WTC11 (cell line): ENCODE measurements at regions not wholly inside any gene's neighbourhood (a gene's known extent, or its start where the extent isn't known, plus 50 kb on each side); places are given as distances from the start of the nearest gene placed in this dataset.

Source experiments
- CREB1 ChIP-seq: sonication (generic); formaldehyde crosslinking; IDR thresholded peaks from 2 replicates; pipeline ENCODE4 v1.8.0; 2023; ENCODE audit warnings: mild to moderate bottlenecking, missing genetic modification reagents
- FOXJ3 ChIP-seq: sonication (generic); formaldehyde crosslinking; IDR thresholded peaks from 2 replicates; pipeline ENCODE4 v1.9.0; 2021; ENCODE audit warnings: missing genetic modification reagents, mild to moderate bottlenecking, borderline replicate concordance
- GABPB1 ChIP-seq: sonication (generic); formaldehyde crosslinking; IDR thresholded peaks from 2 replicates; pipeline ENCODE4 v1.8.1; 2023; ENCODE audit warnings: mild to moderate bottlenecking, missing genetic modification reagents
- NFYB ChIP-seq: sonication (generic); formaldehyde crosslinking; conservative IDR thresholded peaks from 2 replicates; pipeline ENCODE4 v1.8.0; 2022; ENCODE audit warnings: low read depth, missing genetic modification reagents
- ZNF232 ChIP-seq: sonication (generic); formaldehyde crosslinking; IDR thresholded peaks from 2 replicates; pipeline ENCODE4 v1.8.0; 2022; ENCODE audit warnings: mild to moderate bottlenecking, missing genetic modification reagents
- ZNF263 ChIP-seq: sonication (generic); formaldehyde crosslinking; IDR thresholded peaks from 2 replicates; pipeline ENCODE4 v1.8.1; 2022; ENCODE audit warnings: low read depth, mild to moderate bottlenecking, moderate library complexity, missing genetic modification reagents
- ZNF423 ChIP-seq: fragments of 250-450 bp; sonication (Bioruptor Pico); IDR thresholded peaks from 2 replicates; pipeline ENCODE4 v2.1.2; 2022; ENCODE audit warnings: mild to moderate bottlenecking, moderate library complexity
- TF ChIP-seq, protein P1 (sequence below): fragments of 200-600 bp; IDR thresholded peaks from 2 replicates; pipeline ENCODE4 v1.8.0; 2022; ENCODE audit warnings: antibody characterized with exemption
- TF ChIP-seq, protein P2 (sequence below): sonication (generic); formaldehyde crosslinking; conservative IDR thresholded peaks from 2 replicates; pipeline ENCODE4 v1.8.1; 2022; ENCODE audit warnings: mild to moderate bottlenecking, missing genetic modification reagents

DNA sequence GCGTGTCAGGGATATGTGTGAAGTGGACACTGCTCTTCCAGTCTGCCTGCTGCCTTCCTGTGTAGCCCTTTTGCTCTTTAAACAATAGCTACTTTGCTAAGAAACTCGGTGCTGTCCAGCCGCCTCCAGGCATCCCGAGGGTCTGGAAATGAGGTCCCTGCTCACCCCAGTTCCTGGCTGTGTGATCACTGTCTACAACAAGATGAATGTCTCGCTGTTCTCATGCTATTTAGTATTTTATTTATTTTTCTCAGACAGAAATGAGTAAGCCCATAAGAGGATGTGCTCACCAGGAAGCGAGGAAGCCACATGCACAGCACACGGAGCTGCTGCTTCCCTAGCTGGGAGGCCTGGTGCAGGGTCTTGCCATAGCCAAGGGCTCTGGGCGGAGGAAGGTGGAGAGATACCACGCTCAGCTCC is 167.0 kb upstream of the PITRM1 start:
- TF ChIP-seq, protein P1, sequence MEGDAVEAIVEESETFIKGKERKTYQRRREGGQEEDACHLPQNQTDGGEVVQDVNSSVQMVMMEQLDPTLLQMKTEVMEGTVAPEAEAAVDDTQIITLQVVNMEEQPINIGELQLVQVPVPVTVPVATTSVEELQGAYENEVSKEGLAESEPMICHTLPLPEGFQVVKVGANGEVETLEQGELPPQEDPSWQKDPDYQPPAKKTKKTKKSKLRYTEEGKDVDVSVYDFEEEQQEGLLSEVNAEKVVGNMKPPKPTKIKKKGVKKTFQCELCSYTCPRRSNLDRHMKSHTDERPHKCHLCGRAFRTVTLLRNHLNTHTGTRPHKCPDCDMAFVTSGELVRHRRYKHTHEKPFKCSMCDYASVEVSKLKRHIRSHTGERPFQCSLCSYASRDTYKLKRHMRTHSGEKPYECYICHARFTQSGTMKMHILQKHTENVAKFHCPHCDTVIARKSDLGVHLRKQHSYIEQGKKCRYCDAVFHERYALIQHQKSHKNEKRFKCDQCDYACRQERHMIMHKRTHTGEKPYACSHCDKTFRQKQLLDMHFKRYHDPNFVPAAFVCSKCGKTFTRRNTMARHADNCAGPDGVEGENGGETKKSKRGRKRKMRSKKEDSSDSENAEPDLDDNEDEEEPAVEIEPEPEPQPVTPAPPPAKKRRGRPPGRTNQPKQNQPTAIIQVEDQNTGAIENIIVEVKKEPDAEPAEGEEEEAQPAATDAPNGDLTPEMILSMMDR: no peak
- TF ChIP-seq FOXJ3 (CRISPR knock-in tag) (no peak), CREB1 (no peak), ZNF263 (no peak), ZNF232 (CRISPR knock-in tag) (no peak), NFYB (CRISPR knock-in tag) (no peak), ZNF423 (CRISPR knock-in tag) (no peak), GABPB1 (CRISPR knock-in tag) (no peak)
- TF ChIP-seq, protein P2, sequence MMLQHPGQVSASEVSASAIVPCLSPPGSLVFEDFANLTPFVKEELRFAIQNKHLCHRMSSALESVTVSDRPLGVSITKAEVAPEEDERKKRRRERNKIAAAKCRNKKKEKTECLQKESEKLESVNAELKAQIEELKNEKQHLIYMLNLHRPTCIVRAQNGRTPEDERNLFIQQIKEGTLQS (CRISPR knock-in tag): no peak
